ENCODE measurements at regions not wholly inside any gene's neighbourhood (a gene's known extent, or its start where the extent isn't known, plus 50 kb on each side); places are given as distances from the start of the nearest gene placed in this dataset.
"Not testable (repeated sequence)": the region's sequence is repeated elsewhere in the genome, so short reads cannot be mapped to it uniquely, and the experiment has no call there.

DNA sequence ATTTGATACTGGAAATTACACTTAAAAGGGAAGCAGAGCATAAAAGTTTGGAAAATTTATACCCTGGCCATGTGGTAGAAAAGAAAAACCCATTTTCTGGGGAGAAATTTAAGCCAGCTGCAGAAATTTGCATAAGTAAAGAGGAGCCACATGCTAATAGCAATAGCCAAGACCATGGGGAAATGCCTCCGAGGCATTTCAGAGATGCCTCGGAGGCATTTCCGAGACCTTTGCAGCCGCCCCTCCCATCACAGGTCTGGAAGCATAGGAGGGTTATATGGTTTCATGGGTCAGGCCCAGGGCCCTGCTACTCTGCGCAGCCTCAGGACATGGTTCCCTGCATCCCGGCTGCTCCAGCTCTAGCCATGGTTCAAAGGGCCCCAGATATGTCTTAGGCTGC lies 49.9 kb upstream of the NBPF11 start:
- TF ChIP-seq FOXP1 (CRISPR knock-in tag; IDR thresholded peaks at IDR 0.05); CTCF (IDR thresholded peaks at IDR 0.05 in 2 of 3, conservative IDR thresholded peaks at IDR 0.05 in 1 of 3; ENCODE audit: insufficient read depth in 2 of 3, low read depth in 1 of 3, low read length in 3 of 3); SUPT5H (IDR thresholded peaks at IDR 0.05); GABPA (tag; conservative IDR thresholded peaks at IDR 0.05; ENCODE audit: low read depth); TEAD4 (IDR thresholded peaks at IDR 0.05; ENCODE audit: low read length); TEAD4 (CRISPR knock-in tag; IDR thresholded peaks at IDR 0.05; ENCODE audit: borderline replicate concordance); SMARCB1 (IDR thresholded peaks at IDR 0.05; ENCODE audit: insufficient read length, low read depth); POLR2A (conservative IDR thresholded peaks at IDR 0.05); CBX1 (IDR thresholded peaks at IDR 0.05; ENCODE audit: low read depth); EZH2 (IDR thresholded peaks at IDR 0.05; ENCODE audit: borderline replicate concordance, low read depth, low read length); ATF3 (IDR thresholded peaks at IDR 0.05); ATF3 (CRISPR knock-in tag; conservative IDR thresholded peaks at IDR 0.05); NR4A1 (CRISPR knock-in tag; IDR thresholded peaks at IDR 0.05); NR4A1 (tag; IDR thresholded peaks at IDR 0.05); ZNF184 (CRISPR knock-in tag; IDR thresholded peaks at IDR 0.05); NRF1 (conservative IDR thresholded peaks at IDR 0.05 in 1 of 2, IDR thresholded peaks at IDR 0.05 in 1 of 2): not testable (repeated sequence)

Measured in K562 (cell line).